Activated CD4-positive, alpha-beta T cell treated with anti-CD3 and anti-CD28 coated beads, Interleukin-2, amount 10 ng/mL, durations not matched to agents 24 days and 14 days (primary cell): ENCODE measurements at regions not wholly inside any gene's neighbourhood (a gene's known extent, or its start where the extent isn't known, plus 50 kb on each side); places are given as distances from the start of the nearest gene placed in this dataset.

Experiments used
- DNase-seq: peaks from one replicate; pipeline ENCODE4 v3.0.0; 2022
- H3K27ac Mint-ChIP-seq: one replicate; pipeline ENCODE4 v1.8.0; 2022; ENCODE audit warnings: mild to moderate bottlenecking, mixed read lengths
- H3K27me3 Mint-ChIP-seq: one replicate; pipeline ENCODE4 v1.8.0; 2022; ENCODE audit warnings: mixed read lengths
- H3K36me3 Mint-ChIP-seq: one replicate; pipeline ENCODE4 v1.8.0; 2022; ENCODE audit warnings: low read depth, mild to moderate bottlenecking, mixed read lengths
- H3K4me1 Mint-ChIP-seq: one replicate; pipeline ENCODE4 v1.8.0; 2021; ENCODE audit warnings: mixed read lengths
- H3K4me3 Mint-ChIP-seq: one replicate; pipeline ENCODE4 v1.8.0; 2022; ENCODE audit warnings: mild to moderate bottlenecking, moderate library complexity, mixed read lengths
- H3K9me3 Mint-ChIP-seq: one replicate; pipeline ENCODE4 v1.8.0; 2021; ENCODE audit warnings: mixed read lengths
- intact Hi-C: fragments of 100-400 bp; cut with micrococcal nuclease; formaldehyde crosslinking; loops from one replicate; pipeline ENCODE4 v1.15.1; 2023

DNA sequence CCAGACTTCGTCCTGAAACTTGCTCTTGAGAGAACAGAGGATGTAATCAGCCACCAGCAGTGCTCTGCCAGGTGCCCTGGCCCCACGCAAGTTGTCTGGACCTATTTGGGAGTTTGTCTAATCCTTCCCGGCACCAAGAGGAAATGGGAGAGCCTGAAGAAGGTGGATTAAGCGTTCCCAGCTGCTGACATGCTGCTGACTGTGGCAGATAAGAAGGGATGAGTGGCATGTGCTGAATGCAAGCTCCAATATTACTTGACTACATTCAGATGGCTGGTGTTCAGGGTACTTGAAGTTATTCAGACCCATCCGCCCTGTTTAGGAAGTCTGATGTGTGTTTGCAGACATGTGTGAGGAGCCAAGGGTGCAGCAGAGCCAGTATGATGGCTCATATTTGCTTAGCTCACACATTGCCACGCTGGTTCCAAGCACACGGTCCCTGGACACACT lies 440.6 kb upstream of the CCDC196 start:
- no peak for DNase-seq
- Mint-ChIP-seq H3K36me3 (no peaks in the 10 kb centered on the region), H3K9me3 (peaks cover 8% of the 10 kb centered on the region), H3K4me3 (no peak overlapping the region), H3K4me1 (no peaks in the 10 kb centered on the region), H3K27ac (no peak overlapping the region), H3K27me3 (peaks cover 23% of the 10 kb centered on the region)
- intact Hi-C loops, result no loop called here

GRCh38 chr14:66046035-66046434 lies 440.1 kb upstream of the CCDC196 start:
- Mint-ChIP-seq H3K4me1 (no peaks in the 10 kb centered on the region), H3K36me3 (no peaks in the 10 kb centered on the region), H3K4me3 (no peak overlapping the region), H3K27ac (no peak overlapping the region), H3K9me3 (peaks cover 8% of the 10 kb centered on the region), H3K27me3 (peaks cover 23% of the 10 kb centered on the region)
- DNase-seq, result no peak
- intact Hi-C loops, result no loop called here

DNA sequence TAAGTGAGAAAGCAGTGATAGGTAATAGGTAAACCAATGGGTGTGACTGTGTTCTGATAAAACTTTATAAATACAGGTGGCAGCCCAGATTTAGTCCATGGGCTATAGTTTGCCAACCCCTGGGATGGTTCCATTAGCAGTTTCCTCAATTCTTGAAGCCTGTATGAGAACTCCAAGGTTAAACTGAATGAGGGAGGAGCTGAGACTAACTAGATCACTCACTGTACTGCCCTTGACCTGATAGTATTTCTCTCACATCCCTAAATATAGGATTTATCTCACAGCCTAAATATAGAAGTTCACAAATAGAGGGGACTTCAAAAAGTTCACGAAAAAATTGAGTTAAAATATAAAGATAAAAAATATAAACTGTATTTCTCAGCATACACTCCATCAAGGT lies 439.6 kb upstream of the CCDC196 start:
- Mint-ChIP-seq H3K4me1 (no peaks in the 10 kb centered on the region), H3K36me3 (no peaks in the 10 kb centered on the region), H3K4me3 (no peak overlapping the region), H3K27me3 (peaks cover 21% of the 10 kb centered on the region), H3K9me3 (peaks cover 11% of the 10 kb centered on the region), H3K27ac (no peak overlapping the region)
- DNase-seq, result no peak
- intact Hi-C loops, result no loop called here

DNA sequence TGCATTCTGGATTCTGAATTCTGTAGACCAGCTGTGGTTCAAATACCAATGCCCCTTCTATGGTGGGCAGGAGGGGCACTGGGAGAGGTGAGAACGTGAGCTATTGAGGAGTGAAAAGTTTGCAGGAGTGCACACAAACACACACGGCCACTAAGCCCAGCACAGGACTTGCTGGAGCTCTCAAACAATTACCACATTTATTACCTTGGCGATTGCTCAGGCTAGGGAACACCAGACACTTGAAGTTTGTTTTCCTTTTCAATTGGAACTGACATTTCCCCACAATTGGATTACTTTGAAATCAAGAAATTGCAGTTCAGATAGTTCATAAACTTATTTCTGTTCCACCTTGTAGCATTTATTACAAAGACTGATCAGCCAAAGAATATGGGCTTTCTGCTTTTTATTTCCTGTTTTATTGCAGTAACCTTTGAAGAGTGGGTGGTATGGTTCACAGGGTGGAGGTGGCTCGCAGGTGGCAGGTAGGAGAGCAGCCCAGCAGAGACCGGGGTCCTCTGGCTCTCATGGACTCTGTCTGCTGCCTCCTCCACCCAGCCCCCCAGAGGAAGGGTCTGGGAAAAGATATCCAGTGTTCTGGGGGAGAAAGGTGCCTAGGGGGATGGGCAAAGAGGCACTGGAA lies 429.8 kb upstream of the CCDC196 start:
- H3K4me3 Mint-ChIP-seq, result no peak overlapping the region
- H3K27ac Mint-ChIP-seq, result no peak overlapping the region
- intact Hi-C loops, result no loop called here
- peaks cover 4% of the 10 kb centered on the region for H3K4me1 Mint-ChIP-seq
- H3K36me3 Mint-ChIP-seq, result peaks cover 3% of the 10 kb centered on the region
- no peak for DNase-seq
- H3K27me3 Mint-ChIP-seq, result peaks cover 4% of the 10 kb centered on the region
- peaks cover 18% of the 10 kb centered on the region for H3K9me3 Mint-ChIP-seq

GRCh38 chr14:66056926-66057552 lies 429.1 kb upstream of the CCDC196 start:
- peaks cover 3% of the 10 kb centered on the region for H3K36me3 Mint-ChIP-seq
- DNase-seq, result no peak
- H3K9me3 Mint-ChIP-seq, result peaks cover 16% of the 10 kb centered on the region
- H3K27ac Mint-ChIP-seq, result no peak overlapping the region
- peaks cover 4% of the 10 kb centered on the region for H3K4me1 Mint-ChIP-seq
- no peak overlapping the region for H3K4me3 Mint-ChIP-seq
- peaks cover 2% of the 10 kb centered on the region for H3K27me3 Mint-ChIP-seq
- intact Hi-C loops, result no loop called here

GRCh38 chr14:66065188-66065587 lies 421.0 kb upstream of the CCDC196 start:
- peaks cover 9% of the 10 kb centered on the region for H3K9me3 Mint-ChIP-seq
- no peaks in the 10 kb centered on the region for H3K4me1 Mint-ChIP-seq
- H3K27ac Mint-ChIP-seq, result no peak overlapping the region
- H3K36me3 Mint-ChIP-seq, result no peaks in the 10 kb centered on the region
- H3K4me3 Mint-ChIP-seq, result no peak overlapping the region
- intact Hi-C loops, result no loop called here
- H3K27me3 Mint-ChIP-seq, result peaks cover 9% of the 10 kb centered on the region
- no peak for DNase-seq

GRCh38 chr14:66066981-66067776 lies 419.0 kb upstream of the CCDC196 start:
- peaks cover 5% of the 10 kb centered on the region for H3K4me1 Mint-ChIP-seq
- H3K4me3 Mint-ChIP-seq, result no peak overlapping the region
- no peak for DNase-seq
- no peak overlapping the region for H3K27ac Mint-ChIP-seq
- H3K27me3 Mint-ChIP-seq, result peaks cover 13% of the 10 kb centered on the region
- no peaks in the 10 kb centered on the region for H3K36me3 Mint-ChIP-seq
- intact Hi-C loops, result no loop called here
- H3K9me3 Mint-ChIP-seq, result peaks cover 3% of the 10 kb centered on the region

DNA sequence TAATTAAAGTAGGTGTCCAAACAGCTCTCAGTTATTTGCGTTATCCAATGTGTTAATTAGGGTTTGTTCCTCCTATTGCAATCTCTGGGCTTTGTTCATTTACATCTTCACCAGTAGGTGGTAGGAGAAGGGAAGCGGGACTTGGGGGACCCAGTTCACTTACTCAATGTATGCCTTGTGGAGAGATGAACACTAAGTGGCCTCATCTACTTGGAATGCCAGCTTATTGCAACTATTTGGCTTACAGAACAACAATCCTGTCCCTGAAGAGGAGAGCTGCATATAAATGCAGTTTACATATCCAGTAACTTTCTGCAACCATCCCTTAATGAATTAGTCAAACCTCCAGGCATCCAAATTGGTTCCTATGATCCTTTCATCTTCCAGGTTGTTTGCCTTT lies 417.1 kb upstream of the CCDC196 start:
- intact Hi-C loops, result no loop called here
- Mint-ChIP-seq H3K36me3 (no peaks in the 10 kb centered on the region), H3K27ac (no peak overlapping the region), H3K4me3 (no peak overlapping the region), H3K9me3 (no peaks in the 10 kb centered on the region), H3K27me3 (peaks cover 9% of the 10 kb centered on the region), H3K4me1 (peaks cover 5% of the 10 kb centered on the region)
- DNase-seq, result no peak

- Mint-ChIP-seq H3K36me3 (no peaks in the 10 kb centered on the region), H3K9me3 (no peaks in the 10 kb centered on the region), H3K27ac (no peak overlapping the region), H3K4me3 (no peak overlapping the region), H3K4me1 (peaks cover 5% of the 10 kb centered on the region), H3K27me3 (peaks cover 9% of the 10 kb centered on the region)
- DNase-seq, result peak; percentile 51
- intact Hi-C loops, result loop anchor here (1.0 to 5.0 kb wide), 3 partner anchors 108 to 906 kb away; no protein-coding TSS in a partner anchor
Measured at GRCh38 chr14:66069830-66070541, 416.2 kb upstream of the CCDC196 start.

DNA sequence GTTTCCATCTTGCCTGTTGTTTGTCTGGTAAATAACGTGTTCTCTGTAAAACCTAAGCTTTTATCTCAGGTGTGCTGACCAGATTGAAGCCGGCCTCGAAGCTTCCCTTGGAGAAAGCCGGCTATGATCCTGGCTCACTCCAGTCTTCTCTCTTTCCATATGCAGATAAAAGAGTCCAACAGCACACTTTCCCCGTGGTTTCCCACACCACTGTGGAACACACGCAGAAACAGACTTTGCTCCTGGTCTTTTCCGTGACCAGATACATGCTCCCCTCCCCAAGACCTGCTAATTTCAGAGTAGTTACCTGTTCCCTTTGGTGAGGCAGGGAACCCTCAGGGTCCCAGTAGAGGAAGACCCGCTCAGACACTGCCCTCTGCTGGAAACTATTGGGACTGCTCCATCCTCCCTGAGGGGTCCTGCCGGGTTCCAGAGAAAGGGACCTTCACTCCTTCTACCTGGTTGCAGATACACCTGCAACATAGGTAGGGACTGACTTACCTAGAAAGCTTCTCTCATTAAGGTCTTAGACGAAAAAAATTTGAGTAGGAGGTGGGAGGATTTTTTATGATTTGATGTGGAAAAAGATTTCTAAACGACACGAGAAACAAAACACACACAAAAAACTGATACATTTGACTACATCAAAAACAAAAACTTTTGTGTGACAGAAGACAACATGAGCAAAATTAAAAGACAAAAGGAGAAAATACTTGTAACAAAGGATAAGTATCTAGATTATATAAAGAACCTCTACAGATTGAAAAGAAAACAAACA lies 415.4 kb upstream of the CCDC196 start:
- peaks cover 10% of the 10 kb centered on the region for H3K27me3 Mint-ChIP-seq
- no peaks in the 10 kb centered on the region for H3K36me3 Mint-ChIP-seq
- H3K27ac Mint-ChIP-seq, result no peak overlapping the region
- no peak overlapping the region for H3K4me3 Mint-ChIP-seq
- no peaks in the 10 kb centered on the region for H3K9me3 Mint-ChIP-seq
- peak; percentile 92 for DNase-seq
- H3K4me1 Mint-ChIP-seq, result peaks cover 5% of the 10 kb centered on the region
- intact Hi-C loops, result loop anchor here (1.0 to 5.0 kb wide), 3 partner anchors 108 to 906 kb away; no protein-coding TSS in a partner anchor

DNA sequence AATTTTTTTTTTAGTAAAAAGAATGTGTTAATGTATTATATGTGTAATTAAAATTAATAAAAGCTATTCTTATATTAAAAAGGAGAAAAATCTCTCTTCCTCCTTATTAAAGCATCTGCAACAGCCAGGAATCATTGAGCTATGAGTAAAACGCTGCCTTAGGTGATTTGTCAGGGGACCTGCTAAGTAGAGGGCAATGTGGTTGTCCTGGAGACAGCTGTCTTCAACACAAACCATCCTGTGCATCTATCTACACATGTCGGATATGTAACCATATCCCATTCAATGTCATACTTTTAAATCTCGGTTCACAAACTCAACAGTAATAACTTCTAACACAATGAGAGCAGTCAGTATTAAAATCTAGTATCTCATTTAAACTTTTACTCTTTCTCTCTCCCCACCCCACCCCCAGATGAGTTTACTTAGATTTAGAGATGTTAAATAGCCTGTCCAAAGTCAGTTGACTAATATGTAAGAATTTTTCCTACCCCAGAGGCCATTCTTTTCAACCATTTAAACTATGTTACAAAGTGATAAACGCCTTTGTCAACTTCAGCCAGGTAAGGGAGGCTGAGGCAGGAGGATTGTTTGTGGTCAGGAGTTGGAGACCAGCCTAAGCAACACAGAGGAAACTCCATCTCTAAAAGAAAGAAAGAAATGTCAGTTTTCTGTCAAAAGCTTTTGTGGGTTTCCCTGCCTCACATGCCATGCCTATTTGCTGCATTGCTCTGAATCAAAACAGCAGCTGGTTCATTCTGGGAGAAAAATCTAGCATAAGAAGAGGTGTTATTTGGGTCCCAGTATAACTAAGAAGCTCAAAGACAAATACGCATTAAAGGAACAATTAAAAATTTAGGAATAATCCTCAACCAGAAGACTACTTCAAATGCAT lies 413.7 kb upstream of the CCDC196 start:
- intact Hi-C loops, result loop anchor here (5.0 kb wide), 1 partner anchor 110 kb away; no protein-coding TSS in a partner anchor
- DNase-seq, result no peak
- H3K27me3 Mint-ChIP-seq, result peaks cover 19% of the 10 kb centered on the region
- H3K27ac Mint-ChIP-seq, result no peak overlapping the region
- no peak overlapping the region for H3K4me3 Mint-ChIP-seq
- no peaks in the 10 kb centered on the region for H3K9me3 Mint-ChIP-seq
- H3K36me3 Mint-ChIP-seq, result no peaks in the 10 kb centered on the region
- H3K4me1 Mint-ChIP-seq, result peaks cover 5% of the 10 kb centered on the region

DNA sequence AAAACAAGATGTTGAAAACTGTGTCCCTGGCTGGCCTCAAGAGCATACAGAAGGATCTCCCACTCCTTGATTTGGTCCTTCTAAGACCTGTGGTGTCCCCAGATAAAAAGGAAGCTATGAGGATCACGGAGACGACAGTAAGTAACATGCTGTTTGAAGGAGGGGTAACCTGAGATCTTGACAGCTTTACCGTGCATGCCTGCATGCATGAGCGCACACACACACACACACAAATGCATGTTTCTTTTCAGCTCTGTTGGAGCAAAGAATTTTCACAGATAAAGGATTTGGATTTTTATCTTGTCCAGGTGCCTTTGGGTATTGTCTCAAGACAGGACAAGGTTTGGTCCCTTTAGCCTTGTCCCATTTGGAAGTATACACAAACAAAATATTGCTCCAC lies 411.6 kb upstream of the CCDC196 start:
- Mint-ChIP-seq H3K4me3 (no peak overlapping the region), H3K9me3 (no peaks in the 10 kb centered on the region), H3K27me3 (peaks cover 17% of the 10 kb centered on the region), H3K4me1 (peaks cover 5% of the 10 kb centered on the region), H3K36me3 (no peaks in the 10 kb centered on the region), H3K27ac (no peak overlapping the region)
- intact Hi-C loops, result loop anchor here (5.0 kb wide), 1 partner anchor 112 kb away; no protein-coding TSS in a partner anchor
- no peak for DNase-seq
